ENCODE measurements at regions not wholly inside any gene's neighbourhood (a gene's known extent, or its start where the extent isn't known, plus 50 kb on each side); places are given as distances from the start of the nearest gene placed in this dataset.
"Not testable (repeated sequence)": the region's sequence is repeated elsewhere in the genome, so short reads cannot be mapped to it uniquely, and the experiment has no call there.

GRCh38 chr10:128583125-128583524, 456.9 kb upstream of the MKI67 start:
- TF ChIP-seq CTCF, POLR2A (IDR thresholded peaks at IDR 0.05): not testable (repeated sequence)
